ENCODE measurements at regions not wholly inside any gene's neighbourhood (a gene's known extent, or its start where the extent isn't known, plus 50 kb on each side); places are given as distances from the start of the nearest gene placed in this dataset.

GRCh38 chr10:123571978-123572377 lies 94.2 kb upstream of the GPR26 start:
- H2BK12ac ChIP-seq (ENCODE audit: low read length in 2 of 2) = no peak overlapping the region
- H4K8ac ChIP-seq (ENCODE audit: low read length) = no peak overlapping the region
- no peak overlapping the region for H2AK5ac ChIP-seq (ENCODE audit: low read length, severe bottlenecking)
- H3K23ac ChIP-seq (ENCODE audit: low read length in 2 of 2) = no peak overlapping the region
- H3K27me3 ChIP-seq (ENCODE audit: control insufficient read depth in 1 of 2, insufficient read depth in 1 of 2, low read length in 2 of 2) = peaks cover 0 to 87% of the 10 kb centered on the region in 2 experiments
- DNase-seq = no peak
- WGBS = 75% methylated on average over 8 of the region's 8 CpGs
- no peak overlapping the region for H3K14ac ChIP-seq (ENCODE audit: low read length in 2 of 2)
- no peak overlapping the region for H3K27ac ChIP-seq (ENCODE audit: low read length, poor library complexity, severe bottlenecking)
- no peaks in the 10 kb centered on the region for H3K36me3 ChIP-seq (ENCODE audit: control insufficient read depth in 1 of 2, insufficient read depth in 2 of 2, low read depth in 1 of 2, low read length in 2 of 2)
- no peak overlapping the region for H2BK15ac ChIP-seq (ENCODE audit: low read depth, poor library complexity, severe bottlenecking)
- no peak overlapping the region for H4K91ac ChIP-seq (ENCODE audit: low read length)
- H3K9me3 ChIP-seq (ENCODE audit: control insufficient read depth, low read length) = no peaks in the 10 kb centered on the region
- no peak overlapping the region for H3K9ac ChIP-seq (ENCODE audit: low read length)
- no peak overlapping the region for H3K18ac ChIP-seq (ENCODE audit: low read depth in 1 of 2, low read length in 2 of 2)
- H3K4me2 ChIP-seq (ENCODE audit: low read length, poor library complexity, severe bottlenecking) = no peak overlapping the region
- no peak overlapping the region for H2BK5ac ChIP-seq (ENCODE audit: low read depth, low read length, poor library complexity, severe bottlenecking)
- no peaks in the 10 kb centered on the region for H3K79me1 ChIP-seq (replicated peaks; ENCODE audit: low read length, poor library complexity, severe bottlenecking)
- no peak overlapping the region for H2BK120ac ChIP-seq (ENCODE audit: low read depth, low read length)
- H3K4me3 ChIP-seq (ENCODE audit: insufficient read depth in 1 of 2, low read depth in 1 of 2, low read length in 2 of 2) = no peak overlapping the region
- H3K4ac ChIP-seq (ENCODE audit: low read depth in 1 of 2, low read length in 2 of 2) = no peak overlapping the region
- H3K4me1 ChIP-seq (ENCODE audit: control insufficient read depth, insufficient read depth, low read depth, low read length) = no peaks in the 10 kb centered on the region
- no peak overlapping the region for H2AFZ ChIP-seq (ENCODE audit: low read depth, low read length)

- Histone ChIP-seq H3K4me2 (ENCODE audit: low read length, poor library complexity, severe bottlenecking) (no peak overlapping the region), H3K23ac (ENCODE audit: low read length in 2 of 2) (no peak overlapping the region), H3K9ac (ENCODE audit: low read length) (no peak overlapping the region), H3K18ac (ENCODE audit: low read depth in 1 of 2, low read length in 2 of 2) (no peak overlapping the region), H2BK120ac (ENCODE audit: low read depth, low read length) (no peak overlapping the region), H3K79me1 (replicated peaks; ENCODE audit: low read length, poor library complexity, severe bottlenecking) (no peaks in the 10 kb centered on the region), H4K91ac (ENCODE audit: low read length) (no peak overlapping the region), H2BK5ac (ENCODE audit: low read depth, low read length, poor library complexity, severe bottlenecking) (no peak overlapping the region), H3K4me3 (ENCODE audit: insufficient read depth in 1 of 2, low read depth in 1 of 2, low read length in 2 of 2) (no peak overlapping the region), H3K27ac (ENCODE audit: low read length, poor library complexity, severe bottlenecking) (no peak overlapping the region), H3K9me3 (ENCODE audit: control insufficient read depth, low read length) (no peaks in the 10 kb centered on the region), H2BK12ac (ENCODE audit: low read length in 2 of 2) (no peak overlapping the region), H3K27me3 (ENCODE audit: control insufficient read depth in 1 of 2, insufficient read depth in 1 of 2, low read length in 2 of 2) (peaks cover 0 to 85% of the 10 kb centered on the region in 2 experiments), H3K36me3 (ENCODE audit: control insufficient read depth in 1 of 2, insufficient read depth in 2 of 2, low read depth in 1 of 2, low read length in 2 of 2) (no peaks in the 10 kb centered on the region), H2AFZ (ENCODE audit: low read depth, low read length) (no peak overlapping the region), H3K4me1 (ENCODE audit: control insufficient read depth, insufficient read depth, low read depth, low read length) (no peaks in the 10 kb centered on the region), H2BK15ac (ENCODE audit: low read depth, poor library complexity, severe bottlenecking) (no peak overlapping the region), H2AK5ac (ENCODE audit: low read length, severe bottlenecking) (no peak overlapping the region), H4K8ac (ENCODE audit: low read length) (no peak overlapping the region), H3K14ac (ENCODE audit: low read length in 2 of 2) (no peak overlapping the region), H3K4ac (ENCODE audit: low read depth in 1 of 2, low read length in 2 of 2) (no peak overlapping the region)
- no peak for DNase-seq
- WGBS = 24% methylated on average over 9 of the region's 9 CpGs
Observed at GRCh38 chr10:123573236-123574108, 92.7 kb upstream of the GPR26 start.

GRCh38 chr10:123574109-123574698 lies 92.0 kb upstream of the GPR26 start:
- H2BK5ac ChIP-seq (ENCODE audit: low read depth, low read length, poor library complexity, severe bottlenecking) = no peak overlapping the region
- H3K4ac ChIP-seq (ENCODE audit: low read depth in 1 of 2, low read length in 2 of 2) = no peak overlapping the region
- no peaks in the 10 kb centered on the region for H3K36me3 ChIP-seq (ENCODE audit: control insufficient read depth in 1 of 2, insufficient read depth in 2 of 2, low read depth in 1 of 2, low read length in 2 of 2)
- H3K18ac ChIP-seq (ENCODE audit: low read depth in 1 of 2, low read length in 2 of 2) = no peak overlapping the region
- H2BK120ac ChIP-seq (ENCODE audit: low read depth, low read length) = no peak overlapping the region
- WGBS = 56% methylated on average over 7 of the region's 7 CpGs
- no peak overlapping the region for H2AK5ac ChIP-seq (ENCODE audit: low read length, severe bottlenecking)
- no peaks in the 10 kb centered on the region for H3K9me3 ChIP-seq (ENCODE audit: control insufficient read depth, low read length)
- peaks cover 0 to 84% of the 10 kb centered on the region in 2 experiments for H3K27me3 ChIP-seq (ENCODE audit: control insufficient read depth in 1 of 2, insufficient read depth in 1 of 2, low read length in 2 of 2)
- no peak overlapping the region for H3K4me3 ChIP-seq (ENCODE audit: insufficient read depth in 1 of 2, low read depth in 1 of 2, low read length in 2 of 2)
- H3K79me1 ChIP-seq (replicated peaks; ENCODE audit: low read length, poor library complexity, severe bottlenecking) = no peaks in the 10 kb centered on the region
- H3K27ac ChIP-seq (ENCODE audit: low read length, poor library complexity, severe bottlenecking) = no peak overlapping the region
- H2BK12ac ChIP-seq (ENCODE audit: low read length in 2 of 2) = no peak overlapping the region
- no peak overlapping the region for H3K14ac ChIP-seq (ENCODE audit: low read length in 2 of 2)
- H4K91ac ChIP-seq (ENCODE audit: low read length) = no peak overlapping the region
- no peaks in the 10 kb centered on the region for H3K4me1 ChIP-seq (ENCODE audit: control insufficient read depth, insufficient read depth, low read depth, low read length)
- no peak overlapping the region for H3K9ac ChIP-seq (ENCODE audit: low read length)
- no peak overlapping the region for H2AFZ ChIP-seq (ENCODE audit: low read depth, low read length)
- no peak for DNase-seq
- no peak overlapping the region for H4K8ac ChIP-seq (ENCODE audit: low read length)
- H3K4me2 ChIP-seq (ENCODE audit: low read length, poor library complexity, severe bottlenecking) = no peak overlapping the region
- no peak overlapping the region for H3K23ac ChIP-seq (ENCODE audit: low read length in 2 of 2)
- H2BK15ac ChIP-seq (ENCODE audit: low read depth, poor library complexity, severe bottlenecking) = no peak overlapping the region

GRCh38 chr10:123575105-123575504 lies 91.0 kb upstream of the GPR26 start:
- Histone ChIP-seq H4K91ac (ENCODE audit: low read length) (no peak overlapping the region), H2BK12ac (ENCODE audit: low read length in 2 of 2) (no peak overlapping the region), H2AK5ac (ENCODE audit: low read length, severe bottlenecking) (no peak overlapping the region), H3K79me1 (replicated peaks; ENCODE audit: low read length, poor library complexity, severe bottlenecking) (no peaks in the 10 kb centered on the region), H2AFZ (ENCODE audit: low read depth, low read length) (no peak overlapping the region), H3K27me3 (ENCODE audit: control insufficient read depth in 1 of 2, insufficient read depth in 1 of 2, low read length in 2 of 2) (peaks cover 7 to 84% of the 10 kb centered on the region in 2 experiments), H3K4me2 (ENCODE audit: low read length, poor library complexity, severe bottlenecking) (no peak overlapping the region), H3K4ac (ENCODE audit: low read depth in 1 of 2, low read length in 2 of 2) (no peak overlapping the region), H3K4me1 (ENCODE audit: control insufficient read depth, insufficient read depth, low read depth, low read length) (no peaks in the 10 kb centered on the region), H2BK5ac (ENCODE audit: low read depth, low read length, poor library complexity, severe bottlenecking) (no peak overlapping the region), H2BK15ac (ENCODE audit: low read depth, poor library complexity, severe bottlenecking) (no peak overlapping the region), H3K14ac (ENCODE audit: low read length in 2 of 2) (no peak overlapping the region), H3K9me3 (ENCODE audit: control insufficient read depth, low read length) (no peaks in the 10 kb centered on the region), H2BK120ac (ENCODE audit: low read depth, low read length) (no peak overlapping the region), H3K4me3 (ENCODE audit: insufficient read depth in 1 of 2, low read depth in 1 of 2, low read length in 2 of 2) (no peak overlapping the region), H3K23ac (ENCODE audit: low read length in 2 of 2) (no peak overlapping the region), H3K18ac (ENCODE audit: low read depth in 1 of 2, low read length in 2 of 2) (no peak overlapping the region), H3K36me3 (ENCODE audit: control insufficient read depth in 1 of 2, insufficient read depth in 2 of 2, low read depth in 1 of 2, low read length in 2 of 2) (no peaks in the 10 kb centered on the region), H3K27ac (ENCODE audit: low read length, poor library complexity, severe bottlenecking) (no peak overlapping the region), H3K9ac (ENCODE audit: low read length) (no peak overlapping the region), H4K8ac (ENCODE audit: low read length) (no peak overlapping the region)
- no peak for DNase-seq
- WGBS = 64% methylated on average over 6 of the region's 6 CpGs

Measured in mesenchymal stem cell (in vitro differentiated cells and primary cell).